ENCODE measurements at regions not wholly inside any gene's neighbourhood (a gene's known extent, or its start where the extent isn't known, plus 50 kb on each side); places are given as distances from the start of the nearest gene placed in this dataset.

GRCh38 chr13:89740994-89741685 is 1606.3 kb upstream of the MIR17HG start:
- TF ChIP-seq CTCF (IDR thresholded peaks at IDR 0.05) (no peak), POLR2A (IDR thresholded peaks at IDR 0.05) (no peak), POLR2AphosphoS5 (IDR thresholded peaks at IDR 0.05) (no peak)

Measured in prostate gland (tissue), 2 donors.